Activated B cell treated with CpG ODN at 0.5 μM for 24 hours (primary cell): ENCODE measurements at regions not wholly inside any gene's neighbourhood (a gene's known extent, or its start where the extent isn't known, plus 50 kb on each side); places are given as distances from the start of the nearest gene placed in this dataset.

Experiments
- ATAC-seq: fragments of 200-7000 bp; cut with Tn5 transposase; one replicate; pipeline ENCODE4 v1.10.0; 2021; ENCODE audit warnings: low read depth, mild to moderate bottlenecking, moderate library complexity
- CTCF ChIA-PET: fragments of 350-600 bp; sonication (Branson Sonifier 250); formaldehyde crosslinking; loops from one replicate; lab custom pipeline; 2021; ENCODE audit warnings: antibody characterized with exemption; lab: Charles Lee
- POLR2A ChIA-PET: fragments of 350-600 bp; sonication (Branson Sonifier 250); formaldehyde crosslinking; loops from one replicate; lab custom pipeline; 2021; ENCODE audit warnings: antibody characterized with exemption; lab: Charles Lee
- DNase-seq: peaks from one replicate; pipeline ENCODE4 v3.0.0; 2022
- H3K27ac Mint-ChIP-seq: one replicate; pipeline ENCODE4 v1.8.0; 2020; ENCODE audit warnings: mixed read lengths
- H3K27me3 Mint-ChIP-seq: one replicate; pipeline ENCODE4 v1.8.0; 2021; ENCODE audit warnings: mixed read lengths
- H3K36me3 Mint-ChIP-seq: one replicate; pipeline ENCODE4 v1.8.0; 2021; ENCODE audit warnings: low read depth, mixed read lengths
- H3K4me1 Mint-ChIP-seq: one replicate; pipeline ENCODE4 v1.8.0; 2021; ENCODE audit warnings: mixed read lengths
- H3K4me3 Mint-ChIP-seq: one replicate; pipeline ENCODE4 v1.8.0; 2020; ENCODE audit warnings: mild to moderate bottlenecking, mixed read lengths
- H3K9me3 Mint-ChIP-seq: one replicate; pipeline ENCODE4 v1.8.0; 2020; ENCODE audit warnings: mixed read lengths
- CTCF ChIP-seq: fragments of 200-600 bp; IDR thresholded peaks from one replicate; pipeline ENCODE4 v1.8.0; 2022; ENCODE audit warnings: antibody characterized with exemption, mild to moderate bottlenecking
- intact Hi-C: fragments of 100-400 bp; cut with micrococcal nuclease; formaldehyde crosslinking; loops from one replicate; pipeline ENCODE4 v1.15.1; 2024

DNA sequence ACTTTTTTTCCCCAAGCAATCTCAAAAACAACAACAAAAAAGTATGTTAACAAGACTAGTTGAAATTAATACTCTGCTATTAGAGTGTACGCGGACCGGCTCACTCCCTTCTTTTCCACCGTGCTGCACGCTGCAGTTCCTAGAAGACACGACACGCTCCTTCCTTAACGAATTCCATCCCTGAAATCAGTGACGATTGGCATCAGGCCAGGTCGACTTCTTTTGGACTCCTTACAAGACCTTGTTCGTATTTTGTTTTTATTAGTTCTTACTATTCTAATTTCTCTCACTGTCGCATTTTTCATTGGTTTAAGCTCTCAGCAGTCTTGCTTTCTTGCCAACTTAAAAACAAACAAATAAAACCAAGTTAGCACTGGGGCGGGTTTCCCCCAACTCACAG is 175.8 kb upstream of the PITX2 start:
- POLR2A ChIA-PET: no interaction called here
- Mint-ChIP-seq H3K27ac (no peak overlapping the region), H3K27me3 (no peaks in the 10 kb centered on the region), H3K4me1 (no peaks in the 10 kb centered on the region), H3K9me3 (no peaks in the 10 kb centered on the region), H3K36me3 (no peaks in the 10 kb centered on the region), H3K4me3 (no peak overlapping the region)
- no peak for DNase-seq
- CTCF ChIA-PET: no interaction called here
- no peak for TF ChIP-seq CTCF
- intact Hi-C loops: no loop called here
- ATAC-seq: no peak

DNA sequence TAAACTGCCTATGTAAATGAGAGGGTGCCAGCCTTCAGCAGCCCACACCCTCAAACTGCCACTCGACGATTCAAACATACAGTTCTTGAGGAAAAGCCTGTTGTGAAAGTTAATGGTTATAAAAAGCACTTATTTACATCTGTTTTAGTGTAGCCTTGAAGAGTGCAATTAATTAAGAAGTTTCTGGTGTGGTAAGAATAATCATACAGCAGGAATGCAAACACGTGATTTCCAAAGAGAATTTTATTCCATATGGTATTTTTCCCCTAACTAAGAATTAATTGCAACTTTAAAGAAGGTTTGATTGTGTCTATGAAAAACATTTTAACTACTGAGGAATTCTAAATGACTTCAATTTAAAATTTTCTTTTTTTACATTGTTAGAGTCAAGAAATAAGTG is 176.3 kb upstream of the PITX2 start:
- intact Hi-C loops: no loop called here
- ChIA-PET CTCF (no interaction called here), POLR2A (no interaction called here)
- no peak for TF ChIP-seq CTCF
- no peak overlapping the region for H3K4me3 Mint-ChIP-seq
- no peaks in the 10 kb centered on the region for H3K9me3 Mint-ChIP-seq
- no peak overlapping the region for H3K27ac Mint-ChIP-seq
- DNase-seq: no peak
- no peaks in the 10 kb centered on the region for H3K36me3 Mint-ChIP-seq
- no peaks in the 10 kb centered on the region for H3K27me3 Mint-ChIP-seq
- H3K4me1 Mint-ChIP-seq: no peaks in the 10 kb centered on the region
- ATAC-seq: no peak

GRCh38 chr4:110801591-110801990 is 178.7 kb upstream of the PITX2 start:
- no peak for DNase-seq
- ChIA-PET POLR2A (no interaction called here), CTCF (no interaction called here)
- Mint-ChIP-seq H3K4me3 (no peak overlapping the region), H3K27me3 (no peaks in the 10 kb centered on the region), H3K9me3 (no peaks in the 10 kb centered on the region), H3K27ac (no peak overlapping the region), H3K36me3 (no peaks in the 10 kb centered on the region), H3K4me1 (no peaks in the 10 kb centered on the region)
- ATAC-seq: no peak
- TF ChIP-seq CTCF: no peak
- intact Hi-C loops: no loop called here

- Mint-ChIP-seq H3K4me3 (no peak overlapping the region), H3K36me3 (no peaks in the 10 kb centered on the region), H3K27me3 (no peaks in the 10 kb centered on the region), H3K27ac (no peak overlapping the region), H3K4me1 (no peaks in the 10 kb centered on the region), H3K9me3 (no peaks in the 10 kb centered on the region)
- CTCF ChIA-PET: no interaction called here
- DNase-seq: no peak
- no peak for ATAC-seq
- POLR2A ChIA-PET: no interaction called here
- intact Hi-C loops: no loop called here
- no peak for TF ChIP-seq CTCF
Observed at GRCh38 chr4:110808351-110808878, 185.5 kb upstream of the PITX2 start.

- TF ChIP-seq CTCF: no peak
- POLR2A ChIA-PET: no interaction called here
- H3K4me3 Mint-ChIP-seq: no peak overlapping the region
- no peak overlapping the region for H3K27ac Mint-ChIP-seq
- H3K9me3 Mint-ChIP-seq: no peaks in the 10 kb centered on the region
- intact Hi-C loops: no loop called here
- H3K36me3 Mint-ChIP-seq: no peaks in the 10 kb centered on the region
- CTCF ChIA-PET: no interaction called here
- H3K4me1 Mint-ChIP-seq: no peaks in the 10 kb centered on the region
- no peak for DNase-seq
- H3K27me3 Mint-ChIP-seq: no peaks in the 10 kb centered on the region
- ATAC-seq: no peak
Observed at GRCh38 chr4:110815950-110816349, 193.1 kb upstream of the PITX2 start.
